ENCODE measurements at regions not wholly inside any gene's neighbourhood (a gene's known extent, or its start where the extent isn't known, plus 50 kb on each side); places are given as distances from the start of the nearest gene placed in this dataset.
"Not testable (repeated sequence)": the region's sequence is repeated elsewhere in the genome, so short reads cannot be mapped to it uniquely, and the experiment has no call there.

GRCh38 chrX:128599632-128600031 lies 547.4 kb upstream of the ACTRT1 start:
- DNase-seq: no peak

GRCh38 chrX:128582036-128582435 lies 529.8 kb upstream of the ACTRT1 start:
- no peak for DNase-seq

GRCh38 chrX:128581615-128582014 lies 529.4 kb upstream of the ACTRT1 start:
- no peak for DNase-seq

- no peak for DNase-seq
These were observed 490.9 kb upstream of the ACTRT1 start for GRCh38 chrX:128543114-128543513.

- DNase-seq: no peak
These were observed 466.3 kb upstream of the ACTRT1 start for GRCh38 chrX:128518508-128518907.

- DNase-seq: no peak
These were observed 465.5 kb upstream of the ACTRT1 start for GRCh38 chrX:128517691-128518090.

- no peak for DNase-seq
These were observed 452.3 kb upstream of the ACTRT1 start for GRCh38 chrX:128504496-128504895.

- no peak for DNase-seq
These were observed 411.9 kb upstream of the ACTRT1 start for GRCh38 chrX:128464116-128464515.

GRCh38 chrX:128460835-128461234 lies 408.6 kb upstream of the ACTRT1 start:
- DNase-seq: no peak

- DNase-seq: no peak
These were observed 406.7 kb upstream of the ACTRT1 start for GRCh38 chrX:128458888-128459287.

- no peak for DNase-seq
These were observed 405.5 kb upstream of the ACTRT1 start for GRCh38 chrX:128457674-128458073.

- DNase-seq: no peak
These were observed 387.0 kb upstream of the ACTRT1 start for GRCh38 chrX:128439159-128439558.

GRCh38 chrX:128438082-128438481 lies 385.9 kb upstream of the ACTRT1 start:
- no peak for DNase-seq

GRCh38 chrX:128436397-128437103 lies 384.3 kb upstream of the ACTRT1 start:
- DNase-seq: no peak

GRCh38 chrX:128425546-128425945 lies 373.3 kb upstream of the ACTRT1 start:
- DNase-seq: no peak

GRCh38 chrX:128408842-128409241 lies 356.6 kb upstream of the ACTRT1 start:
- DNase-seq: no peak

GRCh38 chrX:128396601-128397000 lies 344.4 kb upstream of the ACTRT1 start:
- no peak for DNase-seq

GRCh38 chrX:128383846-128384245 lies 331.6 kb upstream of the ACTRT1 start:
- DNase-seq: not testable (repeated sequence)

- DNase-seq: no peak
These were observed 313.3 kb upstream of the ACTRT1 start for GRCh38 chrX:128365492-128365891.

GRCh38 chrX:128335671-128336070 lies 283.5 kb upstream of the ACTRT1 start:
- no peak for DNase-seq

GRCh38 chrX:128334821-128335220 lies 282.6 kb upstream of the ACTRT1 start:
- DNase-seq: no peak

- no peak for DNase-seq
These were observed 258.7 kb upstream of the ACTRT1 start for GRCh38 chrX:128310912-128311311.

- no peak for DNase-seq
These were observed 257.1 kb upstream of the ACTRT1 start for GRCh38 chrX:128309311-128309710.

GRCh38 chrX:128294198-128294597 lies 242.0 kb upstream of the ACTRT1 start:
- DNase-seq: no peak

GRCh38 chrX:128287693-128288092 lies 235.5 kb upstream of the ACTRT1 start:
- no peak for DNase-seq
